ENCODE measurements at regions not wholly inside any gene's neighbourhood (a gene's known extent, or its start where the extent isn't known, plus 50 kb on each side); places are given as distances from the start of the nearest gene placed in this dataset.

GRCh38 chr1:220327106-220327505 lies 54.9 kb upstream of the RAB3GAP2 start:
- no peak overlapping the region for H3K4me3 ChIP-seq (ENCODE audit: low read depth in 2 of 2, low read length in 1 of 2)
- no peaks in the 10 kb centered on the region for H3F3A ChIP-seq (replicated peaks; ENCODE audit: insufficient read depth)
- no peak overlapping the region for H3K27ac ChIP-seq (ENCODE audit: low read depth in 2 of 2, low read length in 1 of 2)
- 85% methylated on average over 6 of the region's 6 CpGs for WGBS (ENCODE audit: low lambda C conversion rate)
- TF ChIP-seq FOSL2 (IDR thresholded peaks at IDR 0.05; ENCODE audit: borderline replicate concordance, low read depth) (no peak), POLR2AphosphoS5 (IDR thresholded peaks at IDR 0.05; ENCODE audit: low read depth, low read length) (no peak), GABPA (IDR thresholded peaks at IDR 0.05; ENCODE audit: low read depth) (no peak), NRF1 (IDR thresholded peaks at IDR 0.05; ENCODE audit: low read depth, low read length) (no peak), MEF2A (IDR thresholded peaks at IDR 0.05; ENCODE audit: borderline replicate concordance, low read depth) (no peak), ELF1 (IDR thresholded peaks at IDR 0.05) (no peak), RFX5 (IDR thresholded peaks at IDR 0.05; ENCODE audit: low read length) (no peak), RCOR1 (IDR thresholded peaks at IDR 0.05; ENCODE audit: low read length) (no peak), TCF12 (IDR thresholded peaks at IDR 0.05) (no peak), RXRA (IDR thresholded peaks at IDR 0.05; ENCODE audit: borderline replicate concordance, low read depth) (no peak), TEAD4 (IDR thresholded peaks at IDR 0.05; ENCODE audit: borderline replicate concordance, insufficient read depth) (no peak), YY1 (IDR thresholded peaks at IDR 0.05; ENCODE audit: low read depth) (no peak), EZH2phosphoT487 (IDR thresholded peaks at IDR 0.05; ENCODE audit: borderline replicate concordance, low read depth) (no peak), IRF3 (IDR thresholded peaks at IDR 0.05; ENCODE audit: low read depth, low read length) (no peak), SIN3A (IDR thresholded peaks at IDR 0.05; ENCODE audit: borderline replicate concordance, low read depth, low read length) (no peak), EP300 (IDR thresholded peaks at IDR 0.05; ENCODE audit: borderline replicate concordance in 1 of 2, low read depth in 1 of 2, low read length in 1 of 2) (no peak), SMC3 (IDR thresholded peaks at IDR 0.05; ENCODE audit: low read depth, low read length) (no peak)
- TF ChIP-seq, protein P1, sequence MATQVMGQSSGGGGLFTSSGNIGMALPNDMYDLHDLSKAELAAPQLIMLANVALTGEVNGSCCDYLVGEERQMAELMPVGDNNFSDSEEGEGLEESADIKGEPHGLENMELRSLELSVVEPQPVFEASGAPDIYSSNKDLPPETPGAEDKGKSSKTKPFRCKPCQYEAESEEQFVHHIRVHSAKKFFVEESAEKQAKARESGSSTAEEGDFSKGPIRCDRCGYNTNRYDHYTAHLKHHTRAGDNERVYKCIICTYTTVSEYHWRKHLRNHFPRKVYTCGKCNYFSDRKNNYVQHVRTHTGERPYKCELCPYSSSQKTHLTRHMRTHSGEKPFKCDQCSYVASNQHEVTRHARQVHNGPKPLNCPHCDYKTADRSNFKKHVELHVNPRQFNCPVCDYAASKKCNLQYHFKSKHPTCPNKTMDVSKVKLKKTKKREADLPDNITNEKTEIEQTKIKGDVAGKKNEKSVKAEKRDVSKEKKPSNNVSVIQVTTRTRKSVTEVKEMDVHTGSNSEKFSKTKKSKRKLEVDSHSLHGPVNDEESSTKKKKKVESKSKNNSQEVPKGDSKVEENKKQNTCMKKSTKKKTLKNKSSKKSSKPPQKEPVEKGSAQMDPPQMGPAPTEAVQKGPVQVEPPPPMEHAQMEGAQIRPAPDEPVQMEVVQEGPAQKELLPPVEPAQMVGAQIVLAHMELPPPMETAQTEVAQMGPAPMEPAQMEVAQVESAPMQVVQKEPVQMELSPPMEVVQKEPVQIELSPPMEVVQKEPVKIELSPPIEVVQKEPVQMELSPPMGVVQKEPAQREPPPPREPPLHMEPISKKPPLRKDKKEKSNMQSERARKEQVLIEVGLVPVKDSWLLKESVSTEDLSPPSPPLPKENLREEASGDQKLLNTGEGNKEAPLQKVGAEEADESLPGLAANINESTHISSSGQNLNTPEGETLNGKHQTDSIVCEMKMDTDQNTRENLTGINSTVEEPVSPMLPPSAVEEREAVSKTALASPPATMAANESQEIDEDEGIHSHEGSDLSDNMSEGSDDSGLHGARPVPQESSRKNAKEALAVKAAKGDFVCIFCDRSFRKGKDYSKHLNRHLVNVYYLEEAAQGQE (IDR thresholded peaks at IDR 0.05; ENCODE audit: low read depth, low read length) = no peak
- CTCF ChIA-PET = interaction anchor here (1.4 kb wide), 1 partner anchor 31 kb away, joined by 4 read pairs; no protein-coding TSS in a partner anchor
- no peak overlapping the region for H3K4me2 ChIP-seq
- POLR2A ChIA-PET = no interaction called here
- H4K20me1 ChIP-seq (ENCODE audit: insufficient read depth) = no peaks in the 10 kb centered on the region
- H3K9ac ChIP-seq = no peak overlapping the region
- peaks cover 0 to 6% of the 10 kb centered on the region in 2 experiments; a peak in 2 of 4 replicates for H3K4me1 ChIP-seq (ENCODE audit: control insufficient read depth in 1 of 2, insufficient read depth in 2 of 2, low read depth in 1 of 2, low read length in 1 of 2)
- H3K27me3 ChIP-seq (ENCODE audit: insufficient read depth) = no peaks in the 10 kb centered on the region
- no peaks in the 10 kb centered on the region for H3K79me2 ChIP-seq (ENCODE audit: insufficient read depth)
- no peaks in the 10 kb centered on the region for H3K36me3 ChIP-seq (replicated peaks in 1 of 2; ENCODE audit: control insufficient read depth in 1 of 2, insufficient read depth in 2 of 2, low read length in 1 of 2)
- no peaks in the 10 kb centered on the region for H3K9me2 ChIP-seq
- DNase-seq = no peak
- H3K9me3 ChIP-seq = no peaks in the 10 kb centered on the region
- no peak overlapping the region for H2AFZ ChIP-seq (ENCODE audit: low read depth)
